ENCODE measurements at regions not wholly inside any gene's neighbourhood (a gene's known extent, or its start where the extent isn't known, plus 50 kb on each side); places are given as distances from the start of the nearest gene placed in this dataset.

- TF ChIP-seq SP1 (IDR thresholded peaks at IDR 0.05; ENCODE audit: low read depth) (no peak), MAX (IDR thresholded peaks at IDR 0.05) (no peak), SIN3A (IDR thresholded peaks at IDR 0.05; ENCODE audit: low read depth) (no peak), CTCF (IDR thresholded peaks at IDR 0.05 in 2 of 3, conservative IDR thresholded peaks at IDR 0.05 in 1 of 3; ENCODE audit: borderline replicate concordance in 1 of 3, insufficient read depth in 1 of 3, low read depth in 2 of 3, low read length in 2 of 3) (no peak), EZH2 (IDR thresholded peaks at IDR 0.05) (no peak), JUND (IDR thresholded peaks at IDR 0.05) (no peak), ATF3 (IDR thresholded peaks at IDR 0.05) (no peak), POLR2A (IDR thresholded peaks at IDR 0.05; ENCODE audit: borderline replicate concordance, extremely low read depth, insufficient read depth, insufficient read length) (no peak), ZNF274 (IDR thresholded peaks at IDR 0.05; ENCODE audit: low read depth, low read length) (no peak), YY1 (IDR thresholded peaks at IDR 0.05; ENCODE audit: extremely low read depth, insufficient replicate concordance, low read depth, low read length) (no peak), CEBPB (IDR thresholded peaks at IDR 0.05; ENCODE audit: low read depth) (no peak), RAD21 (IDR thresholded peaks at IDR 0.05; ENCODE audit: low read depth) (no peak)
These were observed 226.8 kb downstream of the NUAK1 start for GRCh38 chr12:105911966-105912365.
